GM19023 (cell line): ENCODE measurements at regions not wholly inside any gene's neighbourhood (a gene's known extent, or its start where the extent isn't known, plus 50 kb on each side); places are given as distances from the start of the nearest gene placed in this dataset.

ENCODE experiments used
- ATAC-seq: cut with Tn5 transposase; IDR thresholded peaks from one replicate; pipeline ENCODE4 v1.9.1; 2021; ENCODE audit warnings: mild to moderate bottlenecking, moderate library complexity; ENCODE audit not compliant: unreplicated experiment

DNA sequence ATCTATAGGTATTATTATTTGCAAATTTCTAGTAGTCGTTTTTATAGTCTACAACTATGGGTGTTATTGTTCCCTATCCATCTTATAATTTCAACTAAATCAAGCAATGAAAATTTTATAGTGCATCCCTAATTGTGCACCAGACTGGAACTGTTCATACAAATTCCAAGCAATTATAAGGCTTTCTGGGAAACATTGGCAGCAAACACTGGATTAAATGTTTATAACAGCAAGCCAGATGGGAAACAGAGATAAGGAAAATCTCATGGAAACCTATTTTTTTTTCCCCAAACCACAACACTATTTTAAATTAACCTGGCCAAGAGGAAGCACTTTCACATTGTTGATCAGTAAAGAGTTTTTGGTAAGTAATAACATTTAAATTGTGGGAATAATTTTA lies 524.3 kb downstream of the RASEF start:
- ATAC-seq, result no peak

DNA sequence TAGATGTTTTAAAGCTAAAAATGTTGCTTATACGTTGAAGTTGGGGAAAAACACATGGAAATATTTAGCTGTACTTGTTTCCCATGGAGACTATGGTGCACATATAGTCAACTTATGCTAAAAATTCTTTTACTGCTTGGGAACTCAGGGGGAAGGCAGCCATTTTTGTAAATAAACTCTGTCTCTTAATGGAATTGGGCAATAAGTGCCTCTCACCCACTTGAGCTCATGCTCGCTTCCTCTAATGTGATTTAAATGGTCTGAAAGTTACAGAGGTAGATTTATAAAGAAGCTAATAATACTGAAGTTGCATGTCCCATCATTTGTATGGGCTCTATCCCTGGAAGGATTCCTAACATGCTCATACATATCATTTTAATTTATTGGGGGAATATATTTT lies 523.8 kb downstream of the RASEF start:
- no peak for ATAC-seq

DNA sequence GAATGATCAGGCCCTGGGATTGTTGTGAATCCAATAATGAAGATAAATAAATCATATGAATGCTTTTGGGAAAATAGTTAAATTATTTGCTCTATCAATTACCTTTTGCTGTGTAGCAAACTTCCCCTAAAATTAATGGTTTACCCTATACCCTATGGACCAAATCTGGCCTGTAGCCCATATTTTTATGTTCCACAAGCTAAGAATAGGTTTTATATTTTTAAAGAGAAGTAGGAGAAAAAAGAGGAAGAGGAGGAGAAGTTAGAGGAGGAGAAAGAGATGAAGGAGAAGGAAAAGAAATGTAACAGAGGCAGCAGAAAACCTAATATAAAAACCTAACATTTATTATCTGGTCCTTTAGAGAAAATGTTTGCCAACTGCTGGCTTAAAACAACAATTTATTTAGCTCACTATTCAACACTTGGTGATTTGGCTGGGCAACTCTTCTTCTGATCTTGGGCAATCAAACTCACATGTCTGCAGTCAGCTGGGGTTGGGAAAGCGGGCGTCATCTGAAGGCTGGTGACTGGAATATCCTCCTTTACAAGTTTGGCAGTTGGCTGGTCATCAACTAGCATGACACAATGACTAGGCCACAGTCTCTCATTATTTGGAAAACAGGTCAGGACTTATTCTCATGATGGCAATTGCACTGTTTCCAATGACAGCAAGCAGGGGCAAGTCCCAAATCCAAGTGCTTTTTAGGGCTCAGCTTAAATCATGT lies 522.9 kb downstream of the RASEF start:
- no peak for ATAC-seq

DNA sequence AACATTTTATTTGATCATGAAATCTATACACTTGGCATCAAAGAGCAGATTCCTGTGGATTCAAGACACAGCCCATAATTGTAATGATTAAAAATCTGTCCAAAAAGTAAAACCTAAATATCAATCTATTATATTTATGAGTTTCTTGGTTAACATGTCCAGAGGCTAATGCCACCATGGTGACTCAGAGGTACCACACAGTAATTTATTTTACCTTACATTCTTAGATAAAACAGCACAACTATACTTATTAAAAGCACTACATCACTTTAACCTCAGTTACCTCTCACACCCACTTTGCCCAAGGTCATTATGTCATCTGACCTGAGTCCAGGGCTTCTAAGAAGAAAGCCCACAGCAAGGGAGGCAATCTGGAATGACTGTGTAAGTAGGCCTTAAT lies 519.2 kb downstream of the RASEF start:
- ATAC-seq, result no peak

DNA sequence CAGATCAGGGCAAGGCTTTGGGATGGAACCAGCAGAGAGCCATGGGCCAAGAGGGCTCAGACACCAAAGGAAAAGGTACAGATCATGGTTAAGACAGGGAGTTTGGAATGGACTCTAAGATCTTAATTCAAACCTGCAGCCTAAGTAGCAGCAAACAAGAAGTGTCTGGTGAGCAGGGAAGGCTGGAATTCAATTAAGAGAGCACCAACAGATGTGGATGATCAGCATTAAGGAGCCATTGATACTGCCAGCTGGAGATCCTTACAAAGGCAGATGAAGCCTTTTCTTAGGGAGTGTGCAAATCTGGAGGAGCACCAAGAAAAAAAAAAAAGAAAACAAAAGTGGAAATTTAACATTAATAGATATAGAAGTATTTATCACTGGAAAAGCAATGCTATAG lies 516.8 kb downstream of the RASEF start:
- ATAC-seq, result no peak

DNA sequence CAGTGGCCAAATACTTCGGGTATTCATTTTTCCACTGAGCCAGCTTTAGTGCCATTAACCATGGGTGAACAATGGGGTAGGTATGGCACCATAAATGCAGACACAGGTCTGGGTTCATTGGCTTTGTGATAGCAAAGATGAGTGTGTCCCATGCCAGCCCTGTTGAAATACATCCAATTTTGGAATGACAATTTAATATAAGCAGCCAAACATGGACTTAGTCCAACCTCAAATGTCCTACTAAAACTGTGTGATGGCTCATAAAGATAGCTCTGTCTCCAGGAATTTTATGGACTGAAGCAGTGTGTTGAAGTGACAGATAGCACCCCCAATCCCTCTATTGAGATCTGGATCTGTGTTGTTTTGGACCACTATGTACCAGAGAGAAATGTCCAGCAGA lies 514.9 kb downstream of the RASEF start:
- ATAC-seq, result no peak

DNA sequence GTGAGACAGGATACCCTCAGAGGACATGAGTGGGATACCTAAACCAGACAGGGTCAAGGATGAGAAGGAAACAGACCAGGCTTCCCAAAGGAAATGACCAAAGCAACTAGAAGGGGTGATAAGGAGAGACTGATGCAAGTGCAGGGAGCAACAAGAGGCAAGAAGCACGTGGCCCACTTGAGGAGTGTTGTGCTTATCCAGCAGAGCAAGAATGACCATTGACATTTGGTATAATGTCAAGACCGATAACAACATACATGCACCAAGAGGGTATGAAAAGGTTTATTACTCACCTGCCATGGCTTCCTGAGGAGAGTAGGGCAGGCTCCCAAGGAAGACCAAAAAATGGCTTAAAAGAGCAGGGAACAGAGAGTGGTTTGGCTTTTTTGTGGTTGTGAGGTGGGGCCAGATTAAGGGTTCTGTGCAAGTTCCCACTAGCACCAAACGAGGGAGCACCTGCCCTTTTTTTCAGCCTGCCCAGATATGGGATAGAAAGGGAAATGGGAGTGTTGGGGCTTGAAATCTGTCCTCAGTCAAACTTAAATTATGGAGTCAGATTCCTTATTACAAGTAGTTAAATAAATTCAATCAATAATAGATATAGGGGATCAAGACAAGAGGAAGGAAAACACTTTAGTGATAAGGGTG lies 513.6 kb downstream of the RASEF start:
- no peak for ATAC-seq

DNA sequence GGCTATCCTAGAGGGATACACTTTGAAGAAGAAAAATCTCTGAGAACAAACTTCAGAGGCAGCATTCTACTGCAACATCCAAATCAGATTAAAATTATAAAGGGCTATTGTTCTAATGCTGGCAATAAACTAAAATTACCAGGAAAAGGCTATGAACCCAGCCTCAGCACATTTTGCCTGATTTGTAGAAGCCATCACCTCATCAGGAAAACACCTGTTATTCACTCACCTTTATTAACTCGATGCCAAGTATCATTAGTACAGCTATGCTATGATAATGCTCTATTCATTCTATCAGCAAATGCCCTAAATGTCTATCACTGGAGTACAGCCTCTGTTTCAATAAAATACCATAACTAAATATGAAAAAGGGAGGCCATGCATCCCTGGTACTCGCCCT lies 510.2 kb downstream of the RASEF start:
- ATAC-seq, result no peak

DNA sequence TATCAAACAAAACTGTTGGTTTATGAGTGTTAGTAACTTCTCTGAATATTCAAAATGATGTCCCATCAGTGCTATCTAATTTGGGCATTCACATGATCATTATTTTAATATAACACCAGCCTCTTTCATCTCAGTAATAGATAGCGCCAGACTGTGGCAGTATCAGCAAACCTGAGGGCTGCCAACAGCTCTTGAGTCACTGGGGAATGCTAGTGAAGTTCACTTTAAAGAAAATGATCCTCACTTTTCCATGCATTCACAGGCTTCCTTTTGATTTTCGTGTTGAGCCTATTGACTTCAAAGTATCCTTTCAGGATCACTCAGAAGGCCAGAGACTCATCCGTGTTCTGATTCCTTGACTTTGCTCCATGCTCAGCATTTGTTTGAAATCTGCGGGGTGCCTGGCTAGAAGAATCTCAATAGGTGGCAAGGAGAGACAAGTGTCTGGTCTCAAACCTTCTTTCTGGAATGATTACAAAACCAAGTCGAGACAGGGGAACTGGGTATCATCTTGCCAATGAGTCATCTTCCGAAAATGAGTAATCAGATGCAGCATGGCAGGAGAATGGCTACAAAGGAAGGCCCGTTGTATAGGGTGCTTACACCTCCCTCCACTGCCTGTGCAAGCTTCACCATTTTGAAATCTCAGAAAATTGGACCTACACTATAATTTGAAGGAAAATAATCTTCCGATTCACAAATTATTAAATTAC lies 509.1 kb downstream of the RASEF start:
- ATAC-seq, result no peak

DNA sequence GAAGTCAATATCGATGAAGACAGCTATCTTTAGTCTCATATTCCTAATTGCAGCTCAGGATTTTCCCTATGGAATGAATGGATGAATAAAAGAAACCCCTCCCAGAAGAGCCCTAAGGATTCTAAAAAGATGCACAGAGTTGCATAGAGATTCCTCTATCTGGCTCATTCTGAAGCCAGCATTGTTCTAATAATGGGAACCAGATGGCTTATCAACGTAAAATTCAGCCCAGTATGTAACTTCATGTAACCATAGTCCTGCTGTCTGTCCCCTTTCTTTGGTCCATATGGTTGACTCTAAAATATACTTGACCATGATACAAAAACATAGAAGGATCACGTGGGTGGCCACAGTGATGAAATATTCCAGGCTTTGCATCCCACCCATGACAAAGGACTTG lies 508.6 kb downstream of the RASEF start:
- no peak for ATAC-seq

DNA sequence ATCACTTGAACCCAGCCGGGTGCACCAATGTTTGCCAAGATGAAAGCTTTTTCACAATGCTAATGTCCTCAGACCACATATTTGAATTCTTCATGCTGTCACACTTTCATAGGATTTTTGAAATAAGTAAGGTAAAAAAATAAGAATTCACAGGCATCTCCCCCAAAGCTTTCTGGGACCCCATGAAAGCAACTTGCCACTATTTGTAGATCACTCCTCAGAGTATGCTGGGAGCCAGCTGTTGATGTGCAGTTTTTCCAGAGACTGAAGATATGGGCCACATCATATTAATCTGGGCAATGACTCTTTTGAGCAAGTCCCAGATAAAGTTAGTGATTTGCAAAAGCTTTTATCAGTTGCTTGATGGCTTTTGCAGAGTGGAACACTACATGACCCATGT lies 507.9 kb downstream of the RASEF start:
- no peak for ATAC-seq

DNA sequence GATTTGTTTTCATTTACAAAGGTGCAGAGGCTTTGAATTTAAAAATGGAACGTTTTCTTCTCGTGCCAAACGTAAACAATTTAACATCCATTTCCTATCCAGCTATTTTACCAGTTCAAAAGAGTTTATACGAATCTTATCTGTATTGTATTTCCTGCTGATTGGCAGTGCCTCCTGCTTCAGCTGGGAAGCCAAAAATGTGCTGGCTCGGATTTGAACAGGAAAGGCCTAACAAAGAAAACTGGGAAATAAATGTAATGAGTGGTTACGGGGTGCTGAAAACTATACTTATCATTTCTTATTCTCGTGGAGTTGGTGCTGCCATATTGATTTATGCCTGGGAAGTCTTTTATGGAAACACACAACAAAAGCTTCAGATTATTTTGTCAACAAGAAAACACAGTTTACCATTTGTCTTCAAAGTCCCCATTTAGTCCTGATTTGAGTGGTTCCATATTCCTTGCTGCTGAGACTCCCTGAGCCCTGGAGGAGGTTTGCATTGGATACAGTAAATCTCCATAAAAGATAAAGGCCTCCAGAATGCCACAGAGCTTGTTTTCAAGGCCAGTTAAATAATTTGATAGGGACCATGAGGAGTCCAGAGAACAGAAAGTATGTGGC lies 507.4 kb downstream of the RASEF start:
- no peak for ATAC-seq

DNA sequence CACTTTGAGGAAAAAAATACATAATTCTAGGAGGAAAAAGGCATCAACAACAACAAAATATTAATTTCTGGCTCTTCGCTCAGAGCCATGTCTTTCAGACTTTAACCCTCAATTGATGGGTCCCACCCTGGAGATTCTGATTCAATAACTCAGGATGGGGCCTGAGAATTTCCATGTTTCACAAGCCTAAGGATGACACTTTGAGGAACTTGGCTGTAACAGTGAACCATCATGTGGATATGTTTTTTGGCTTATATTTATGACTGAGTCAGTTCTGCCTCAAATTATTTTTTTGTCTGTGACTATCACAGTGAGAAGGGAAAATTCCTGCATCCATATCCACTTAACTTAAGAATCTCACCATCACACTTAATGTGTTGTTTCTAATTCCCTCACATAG lies 504.6 kb downstream of the RASEF start:
- ATAC-seq, result no peak

DNA sequence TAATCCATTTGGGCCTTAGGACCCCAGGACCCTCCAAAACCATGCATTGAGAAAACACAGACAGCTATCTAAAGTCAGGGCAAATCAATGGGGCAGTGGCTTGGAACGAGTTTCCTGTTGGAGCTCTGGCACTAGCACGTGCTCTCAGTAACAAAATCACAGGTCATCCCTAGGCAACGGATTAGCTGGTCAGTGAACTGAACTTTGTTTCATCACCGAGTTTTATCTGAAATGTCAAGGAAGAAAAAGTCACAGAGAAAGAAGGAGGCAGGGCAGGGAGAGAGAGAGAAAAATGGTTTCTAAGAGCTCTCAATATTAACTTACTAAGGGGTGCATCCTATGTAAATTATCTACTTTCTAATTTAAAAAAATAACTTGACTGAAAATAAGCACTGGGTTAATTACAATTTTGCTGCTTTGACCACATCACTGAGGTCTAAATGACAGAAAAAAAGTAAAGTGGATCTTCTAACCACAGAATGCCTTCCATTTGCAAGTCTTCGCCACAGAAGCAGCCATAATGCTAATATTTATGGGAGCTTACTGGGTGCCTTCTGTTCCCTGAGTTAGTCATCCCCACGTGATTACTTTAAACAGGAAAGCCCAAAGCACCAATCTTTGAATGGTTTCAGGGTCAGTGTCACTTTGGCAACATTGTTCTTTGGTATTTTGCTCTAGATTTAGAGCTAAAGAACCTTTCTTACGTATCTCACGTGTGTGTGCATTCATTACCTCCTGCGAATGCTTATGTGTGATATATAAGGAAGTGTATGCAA lies 503.9 kb downstream of the RASEF start:
- ATAC-seq, result no peak

DNA sequence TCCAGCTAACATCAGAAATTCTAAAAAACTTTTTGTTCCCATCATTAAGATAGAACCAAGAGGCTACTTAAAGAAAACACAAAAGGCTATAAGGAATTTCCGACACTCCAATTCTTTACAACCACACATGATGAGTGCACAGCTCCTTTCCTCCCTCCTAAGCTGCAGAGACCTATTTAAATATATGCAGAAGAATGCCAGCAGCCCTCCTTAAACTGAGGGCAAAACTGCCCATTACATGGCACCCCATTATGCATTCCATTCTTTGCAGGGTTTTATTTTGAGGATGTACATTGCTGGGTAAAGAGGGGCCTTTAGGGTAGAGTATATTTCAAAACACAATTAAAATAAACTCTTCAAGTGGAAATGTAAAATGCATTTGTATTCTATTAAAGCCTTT lies 502.9 kb downstream of the RASEF start:
- ATAC-seq, result no peak

DNA sequence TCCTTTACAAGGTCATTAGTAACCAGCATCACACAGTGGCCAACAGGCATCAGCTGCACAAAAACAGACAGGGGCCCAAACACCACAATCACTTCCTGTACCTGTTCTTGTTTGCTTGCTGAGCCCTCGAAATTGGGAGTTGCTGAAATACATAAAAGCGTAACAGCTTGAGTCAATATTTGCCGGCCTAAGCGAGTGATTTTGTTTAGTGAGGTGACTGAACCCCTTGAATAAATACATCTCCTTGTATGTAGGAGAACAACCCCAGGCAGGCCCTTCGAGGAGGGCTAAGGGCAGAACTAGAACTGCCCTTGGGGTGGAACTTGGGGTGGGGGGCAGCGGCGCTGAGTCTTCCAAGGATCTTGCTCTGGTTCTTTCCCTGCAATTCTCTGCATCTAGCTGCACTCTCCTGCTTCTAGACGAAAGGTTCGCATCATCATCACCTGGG lies 502.5 kb downstream of the RASEF start:
- ATAC-seq, result no peak

DNA sequence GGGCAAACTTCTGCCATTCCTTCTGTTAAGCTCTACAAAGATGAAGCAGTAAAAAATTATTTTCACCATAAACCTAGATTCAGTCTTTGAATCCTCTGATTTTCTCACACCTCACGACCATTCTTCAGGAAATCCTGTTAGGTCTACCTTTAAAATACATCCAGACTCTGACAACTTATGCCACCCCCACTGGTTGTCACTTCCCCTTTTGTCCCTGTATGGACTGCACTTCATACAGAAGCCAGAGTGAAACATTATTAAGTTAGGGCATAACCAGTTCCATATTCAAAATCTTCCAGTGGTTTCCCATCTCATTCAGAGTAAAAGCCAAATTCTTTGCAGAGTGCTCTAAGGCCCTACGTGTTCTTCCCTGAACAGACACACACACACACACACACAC lies 499.8 kb downstream of the RASEF start:
- ATAC-seq, result no peak

DNA sequence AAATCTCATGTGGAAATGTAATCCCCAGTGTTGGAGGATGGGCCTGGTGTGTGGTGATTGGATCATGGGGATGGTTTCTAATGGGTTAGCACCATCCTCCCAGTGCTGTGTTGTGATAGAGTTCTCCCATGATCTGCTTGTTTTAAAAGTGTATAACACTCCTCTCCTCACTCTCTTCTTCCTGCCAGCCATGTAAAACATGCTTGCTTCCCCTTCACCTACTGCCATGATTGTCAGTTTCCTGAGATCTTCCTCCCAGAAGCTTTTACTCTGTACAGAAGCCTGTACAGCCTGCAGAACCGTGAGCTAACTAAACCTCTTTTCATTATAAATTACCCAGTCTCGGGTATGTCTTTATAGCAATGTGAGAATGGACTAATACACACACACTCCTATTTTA lies 499.1 kb downstream of the RASEF start:
- ATAC-seq, result no peak

DNA sequence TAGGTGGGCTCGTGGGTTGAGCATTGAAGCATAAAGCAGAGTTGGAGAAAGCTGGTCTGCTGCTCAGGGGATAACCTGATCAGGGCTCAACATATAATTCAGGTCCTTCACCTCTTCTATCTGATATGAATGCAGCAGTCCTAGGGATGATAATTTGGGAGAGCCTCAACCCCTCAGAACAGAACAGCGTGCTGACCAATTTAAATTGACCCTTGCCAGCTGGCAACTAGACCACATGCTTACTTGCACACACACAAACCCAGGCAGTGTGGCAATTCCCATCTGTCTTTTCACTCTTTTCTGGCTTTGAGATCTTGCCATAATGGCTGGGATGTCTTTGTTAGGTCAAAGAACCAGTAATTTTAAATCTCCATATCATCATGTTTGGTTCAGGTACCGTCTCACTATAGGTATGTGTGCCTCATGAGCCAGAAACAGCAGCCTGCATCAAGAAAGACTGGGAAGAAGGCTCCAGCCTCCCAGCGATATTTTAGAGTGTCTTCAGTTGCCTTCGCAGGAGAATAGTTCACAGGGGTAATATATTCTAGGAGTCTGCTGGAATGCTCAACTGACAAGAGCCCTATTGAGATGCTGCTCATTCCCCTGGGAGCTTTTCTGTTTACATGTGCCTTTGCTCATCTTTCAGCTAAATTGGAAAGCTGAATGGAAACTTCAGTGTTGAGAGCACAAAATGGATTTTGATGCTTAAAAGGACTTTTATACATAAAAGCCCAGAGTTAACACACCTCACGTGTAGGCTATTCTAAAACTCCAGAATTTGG lies 497.6 kb downstream of the RASEF start:
- ATAC-seq, result no peak

DNA sequence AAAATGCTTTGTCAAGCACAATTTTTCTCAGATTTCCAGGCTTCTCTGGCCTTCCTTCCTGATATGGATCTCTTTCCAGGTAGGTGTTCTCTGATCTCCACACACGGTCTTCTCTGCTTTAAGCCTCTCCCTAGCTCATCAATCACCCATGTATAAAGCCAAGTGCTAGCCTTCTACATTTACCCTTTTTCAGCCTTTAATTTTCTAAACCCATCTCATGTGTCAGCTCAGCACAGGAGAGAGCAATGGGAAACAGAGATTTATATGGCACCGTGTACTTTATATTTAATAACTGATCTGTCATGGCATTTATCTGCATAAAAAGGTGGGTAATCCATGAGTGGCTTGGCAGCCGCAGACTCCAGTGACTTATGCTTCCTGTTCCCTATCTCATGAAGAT lies 495.0 kb downstream of the RASEF start:
- ATAC-seq, result no peak
